Daoy (cell line): ENCODE measurements at regions not wholly inside any gene's neighbourhood (a gene's known extent, or its start where the extent isn't known, plus 50 kb on each side); places are given as distances from the start of the nearest gene placed in this dataset.

Source experiments
- DNase-seq: peaks from one replicate; pipeline ENCODE4 v3.0.0-alpha.2; 2015; ENCODE audit warnings: low read depth

DNA sequence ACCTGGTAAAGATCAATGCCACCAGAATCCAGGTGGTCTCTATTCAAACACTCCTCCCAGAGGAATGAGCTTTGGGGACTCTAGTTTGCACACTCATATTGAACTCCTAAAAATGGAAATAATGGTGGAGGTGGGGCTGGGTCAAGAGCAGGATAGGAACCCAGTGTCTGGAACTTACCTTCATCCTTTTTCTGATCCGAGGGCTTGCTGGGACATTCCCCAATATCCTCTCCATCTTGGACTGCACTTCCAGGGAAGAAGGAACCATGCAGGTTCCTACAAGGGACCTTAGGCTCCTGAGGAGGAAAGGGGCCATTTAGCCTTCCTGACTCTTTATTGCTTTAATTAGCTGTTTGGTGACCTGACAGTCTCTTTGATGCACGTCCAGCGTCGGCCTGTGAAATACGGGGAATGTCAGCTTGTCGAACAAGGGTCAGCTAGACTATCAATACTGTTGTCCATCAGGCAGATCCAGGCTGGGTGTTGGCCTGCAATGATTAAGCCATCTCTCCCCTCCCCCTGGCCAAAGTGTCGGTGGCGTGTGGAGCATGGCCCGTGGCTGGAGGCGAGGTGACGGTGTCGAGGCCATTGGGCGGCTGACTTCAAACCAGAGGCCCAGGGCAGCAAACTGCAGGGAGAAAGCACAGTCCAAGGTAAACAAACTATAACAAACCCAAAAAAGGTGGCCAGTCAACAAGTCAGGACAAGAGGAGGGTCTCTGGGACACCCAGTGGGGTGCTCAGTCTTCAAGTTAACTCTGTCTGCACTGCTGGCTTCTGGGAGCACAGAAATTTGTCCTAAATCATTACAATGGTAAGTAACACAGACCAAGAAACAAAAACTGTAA lies 405.2 kb upstream of the TBX3 start:
- no peak for DNase-seq

- no peak for DNase-seq
These were observed 404.5 kb upstream of the TBX3 start for GRCh38 chr12:115088328-115088994.

GRCh38 chr12:115085594-115085993 lies 401.6 kb upstream of the TBX3 start:
- no peak for DNase-seq

- DNase-seq = no peak
These were observed 395.8 kb upstream of the TBX3 start for GRCh38 chr12:115079760-115080159.

GRCh38 chr12:115078990-115079389 lies 395.0 kb upstream of the TBX3 start:
- no peak for DNase-seq

- no peak for DNase-seq
These were observed 394.4 kb upstream of the TBX3 start for GRCh38 chr12:115078334-115078733.

GRCh38 chr12:115075552-115076170 lies 391.7 kb upstream of the TBX3 start:
- no peak for DNase-seq

GRCh38 chr12:115074617-115075016 lies 390.6 kb upstream of the TBX3 start:
- no peak for DNase-seq

- DNase-seq = no peak
These were observed 388.7 kb upstream of the TBX3 start for GRCh38 chr12:115072712-115073111.

- DNase-seq = peak; percentile 13
These were observed 386.3 kb upstream of the TBX3 start for GRCh38 chr12:115070313-115070712.

- DNase-seq = no peak
These were observed 380.3 kb upstream of the TBX3 start for GRCh38 chr12:115064296-115064695.

DNA sequence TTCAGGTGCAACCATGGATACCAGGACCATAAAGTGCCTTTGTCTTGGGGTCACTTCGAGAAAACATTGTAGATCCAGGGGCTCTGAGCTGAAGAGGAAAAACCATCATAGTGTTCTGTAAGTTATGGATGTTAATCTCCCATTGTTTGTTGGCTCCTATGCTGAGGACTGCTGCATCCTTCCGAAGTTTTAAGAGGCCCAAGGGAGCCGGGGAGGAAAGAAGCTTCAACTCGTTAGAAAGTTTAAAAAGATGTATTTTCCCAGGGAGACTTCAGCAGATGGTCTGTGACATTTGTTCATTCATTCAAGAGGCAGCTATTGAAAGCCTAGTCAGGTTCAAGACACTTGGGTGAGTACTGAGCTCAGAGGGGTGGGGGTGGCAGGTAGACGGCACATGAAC lies 378.8 kb upstream of the TBX3 start:
- no peak for DNase-seq

DNA sequence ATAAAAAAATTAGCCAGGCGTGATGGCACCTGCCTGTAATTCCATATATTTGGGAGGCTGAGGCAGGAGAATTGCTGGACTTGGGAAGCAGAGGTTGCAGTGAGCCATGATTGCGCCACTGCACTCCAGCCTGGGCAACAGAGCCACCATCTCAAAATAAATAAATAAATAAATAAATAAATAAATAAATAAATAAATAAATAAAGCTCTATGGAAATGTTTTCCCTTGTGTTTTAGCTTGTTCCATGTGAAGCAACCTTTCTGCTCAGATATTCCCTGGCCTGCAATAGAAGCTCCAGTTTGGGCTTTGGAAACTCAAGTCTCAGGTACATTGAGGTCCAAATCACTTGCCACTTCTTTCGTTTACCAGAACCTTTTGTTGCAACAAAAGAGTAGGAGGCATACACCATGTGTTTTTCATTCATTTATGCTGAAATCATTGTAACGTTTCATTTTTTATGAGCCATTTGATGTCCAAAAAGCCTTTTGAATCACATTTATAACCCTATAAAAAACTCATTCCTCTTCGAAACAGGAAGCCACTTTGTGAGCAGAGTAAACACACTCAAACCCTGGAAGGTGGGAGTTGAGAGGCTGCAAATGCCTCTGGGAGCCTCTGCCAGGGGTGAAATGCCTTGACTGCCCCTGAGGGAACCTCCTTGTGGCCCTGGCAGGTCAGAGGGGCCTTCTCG lies 376.6 kb upstream of the TBX3 start:
- no peak for DNase-seq

DNA sequence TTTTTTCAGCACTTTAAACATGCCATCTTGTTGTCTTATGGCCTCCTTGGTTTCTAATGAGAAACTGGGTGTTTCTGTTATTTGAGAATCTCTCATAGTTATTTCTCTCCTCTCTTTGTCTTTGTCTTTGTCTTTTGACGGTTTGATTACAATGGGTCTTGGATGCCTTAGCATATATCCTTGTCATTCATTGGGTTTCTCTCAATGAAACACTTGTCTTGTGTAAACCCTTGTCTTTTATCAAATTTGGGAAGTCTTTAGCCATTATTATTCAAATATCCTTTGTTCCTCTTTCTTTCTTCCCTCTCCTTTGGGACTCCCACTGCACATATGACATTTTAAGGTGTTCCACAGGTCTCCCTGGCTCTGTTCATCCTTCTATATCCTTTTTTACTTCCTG lies 373.5 kb upstream of the TBX3 start:
- DNase-seq = no peak

DNA sequence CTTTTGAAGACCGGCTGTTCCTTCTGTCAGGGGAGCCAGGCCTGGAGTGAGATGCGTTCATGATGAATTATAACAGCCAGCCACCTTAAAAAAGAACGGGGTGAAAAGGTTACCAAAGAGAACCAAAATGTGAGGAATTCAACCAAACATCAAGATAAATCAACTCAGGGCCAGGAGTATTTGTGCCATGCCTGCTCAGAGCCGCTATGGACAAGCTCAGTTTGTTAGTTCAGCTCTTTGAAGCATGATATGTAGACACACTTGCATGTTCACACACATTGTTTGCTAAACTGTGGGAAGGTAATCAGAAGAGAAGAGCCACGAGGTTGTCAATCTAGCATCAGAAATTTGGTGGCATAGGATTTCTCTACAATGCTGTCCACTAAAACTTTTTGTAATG lies 367.4 kb upstream of the TBX3 start:
- no peak for DNase-seq

GRCh38 chr12:115049614-115050013 lies 365.6 kb upstream of the TBX3 start:
- no peak for DNase-seq

DNA sequence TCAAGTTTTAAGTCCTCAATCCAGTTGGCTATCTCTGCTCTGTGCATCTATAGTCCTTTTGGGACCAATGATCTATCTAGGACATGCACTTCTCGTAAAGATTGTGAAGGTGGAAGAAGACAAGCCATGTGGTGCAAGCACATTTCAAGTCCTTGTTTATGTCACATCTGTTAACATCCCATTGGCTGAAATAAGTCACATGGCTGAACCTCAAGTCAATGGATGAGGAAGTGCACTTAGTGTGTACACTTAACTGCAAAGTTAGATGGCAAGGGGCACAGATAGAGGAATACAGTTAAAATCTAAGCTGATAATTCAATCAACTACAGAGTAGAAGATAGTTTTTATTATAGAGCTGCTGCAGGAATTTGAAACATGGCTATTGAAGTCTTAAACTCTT lies 362.8 kb upstream of the TBX3 start:
- no peak for DNase-seq

DNA sequence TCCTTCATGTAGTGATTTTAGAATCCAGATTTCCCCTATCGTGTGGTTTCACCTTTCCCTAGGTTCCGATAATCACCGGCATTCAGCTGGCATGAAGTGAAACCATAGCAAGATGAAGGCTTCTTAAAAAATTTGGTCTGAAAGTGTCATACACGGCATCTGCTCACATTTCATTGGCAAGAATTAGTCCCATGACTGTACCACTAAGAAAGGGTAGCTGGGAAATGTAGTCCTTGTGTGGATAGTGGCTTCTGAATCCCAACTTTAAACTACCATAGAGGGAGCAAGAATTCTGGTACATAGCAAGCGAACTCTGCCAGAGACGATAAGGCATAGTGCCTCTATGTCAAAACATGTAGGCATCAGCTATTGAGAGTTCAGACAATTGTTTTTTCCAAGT lies 360.1 kb upstream of the TBX3 start:
- peak; percentile 41 for DNase-seq

DNA sequence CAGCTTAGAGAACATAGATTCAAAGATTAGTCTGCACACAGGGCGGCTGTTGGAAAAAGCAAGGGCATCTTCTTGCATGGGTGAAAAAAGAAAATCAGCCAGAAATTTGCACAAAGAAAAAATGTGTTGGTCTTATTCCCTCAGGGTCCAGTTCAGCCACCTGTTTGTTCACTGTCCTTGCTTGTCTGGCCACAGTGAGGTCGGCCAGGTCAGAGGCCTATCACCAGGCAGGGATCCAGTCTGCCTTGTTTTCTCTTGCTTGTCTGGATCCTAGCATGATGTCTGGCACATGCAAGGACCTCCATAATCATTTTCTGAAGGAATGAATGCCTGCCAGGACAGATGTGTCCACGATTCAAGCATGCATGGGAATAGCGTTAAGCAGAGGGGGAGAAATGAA lies 359.1 kb upstream of the TBX3 start:
- no peak for DNase-seq

DNA sequence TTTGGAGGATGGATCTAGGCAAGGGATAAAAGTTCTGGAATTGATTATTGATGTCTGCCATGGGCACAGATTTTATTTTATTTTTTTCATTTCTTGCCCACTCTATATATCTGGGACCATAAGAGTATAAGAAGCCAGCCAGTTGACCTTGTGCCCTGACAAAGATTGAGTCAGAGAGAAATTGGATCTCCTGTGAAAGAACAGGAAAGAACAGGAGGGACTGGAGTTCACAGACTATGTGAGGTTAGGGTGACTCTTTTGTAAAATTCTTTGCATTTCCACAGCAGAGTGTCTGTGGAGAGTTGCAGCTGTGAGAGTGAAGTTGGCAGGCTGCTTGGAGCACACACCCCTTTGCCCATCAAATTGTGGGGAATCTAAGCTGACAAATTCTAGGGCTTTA lies 358.4 kb upstream of the TBX3 start:
- DNase-seq = no peak

DNA sequence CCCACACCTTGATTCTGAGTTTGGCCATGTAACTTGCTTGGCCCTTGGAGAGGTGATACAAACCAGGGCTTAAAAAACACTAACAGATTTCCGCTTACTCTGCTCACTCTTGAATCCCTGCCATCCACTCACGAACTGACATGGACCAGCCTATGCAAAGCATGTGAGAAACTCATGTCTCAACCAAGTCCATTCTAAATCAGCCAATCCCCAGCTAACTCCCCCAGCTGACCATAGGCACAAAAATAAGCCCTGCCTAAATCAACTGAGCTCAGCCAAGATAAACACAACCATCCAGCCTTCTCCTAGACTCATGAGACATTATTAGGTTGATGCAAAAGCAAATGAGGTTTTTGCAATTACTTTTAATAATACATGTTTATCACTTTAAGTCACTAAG lies 353.9 kb upstream of the TBX3 start:
- peak; percentile 2 for DNase-seq

DNA sequence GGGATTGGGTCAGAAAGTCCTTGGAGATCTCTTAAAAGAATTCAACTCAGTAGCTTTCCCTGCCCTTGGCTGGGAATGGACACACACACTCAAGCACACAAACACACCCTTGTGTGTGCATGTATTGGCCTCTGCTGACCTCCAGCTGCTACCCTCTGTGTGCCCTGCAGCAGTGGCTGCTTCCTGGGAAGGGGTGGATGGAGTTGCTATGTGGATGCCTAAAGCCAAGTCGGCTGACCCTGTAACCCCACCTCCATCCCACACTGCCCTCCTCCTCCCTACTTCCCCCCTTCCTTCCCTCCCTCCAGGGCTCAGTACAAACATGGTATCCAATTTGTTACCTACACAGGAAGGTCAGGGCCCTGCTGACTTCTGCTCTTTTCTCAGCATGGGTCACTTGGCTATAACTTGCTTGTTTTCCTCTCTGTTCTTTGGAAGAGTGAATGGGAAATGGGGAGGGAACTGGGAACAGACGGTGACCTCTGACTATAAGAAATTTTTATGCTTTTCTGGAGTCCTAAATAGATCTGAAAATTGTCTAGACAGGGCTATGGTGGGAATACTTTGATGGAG lies 351.6 kb upstream of the TBX3 start:
- no peak for DNase-seq
